GM10847 (cell line): ENCODE measurements at regions not wholly inside any gene's neighbourhood (a gene's known extent, or its start where the extent isn't known, plus 50 kb on each side); places are given as distances from the start of the nearest gene placed in this dataset.

Source experiments
- POLR2A ChIP-seq: IDR thresholded peaks from 2 replicates; pipeline ENCODE4 v1.6.1; 2011; ENCODE audit not compliant: insufficient read length; ENCODE audit errors: extremely low read depth

DNA sequence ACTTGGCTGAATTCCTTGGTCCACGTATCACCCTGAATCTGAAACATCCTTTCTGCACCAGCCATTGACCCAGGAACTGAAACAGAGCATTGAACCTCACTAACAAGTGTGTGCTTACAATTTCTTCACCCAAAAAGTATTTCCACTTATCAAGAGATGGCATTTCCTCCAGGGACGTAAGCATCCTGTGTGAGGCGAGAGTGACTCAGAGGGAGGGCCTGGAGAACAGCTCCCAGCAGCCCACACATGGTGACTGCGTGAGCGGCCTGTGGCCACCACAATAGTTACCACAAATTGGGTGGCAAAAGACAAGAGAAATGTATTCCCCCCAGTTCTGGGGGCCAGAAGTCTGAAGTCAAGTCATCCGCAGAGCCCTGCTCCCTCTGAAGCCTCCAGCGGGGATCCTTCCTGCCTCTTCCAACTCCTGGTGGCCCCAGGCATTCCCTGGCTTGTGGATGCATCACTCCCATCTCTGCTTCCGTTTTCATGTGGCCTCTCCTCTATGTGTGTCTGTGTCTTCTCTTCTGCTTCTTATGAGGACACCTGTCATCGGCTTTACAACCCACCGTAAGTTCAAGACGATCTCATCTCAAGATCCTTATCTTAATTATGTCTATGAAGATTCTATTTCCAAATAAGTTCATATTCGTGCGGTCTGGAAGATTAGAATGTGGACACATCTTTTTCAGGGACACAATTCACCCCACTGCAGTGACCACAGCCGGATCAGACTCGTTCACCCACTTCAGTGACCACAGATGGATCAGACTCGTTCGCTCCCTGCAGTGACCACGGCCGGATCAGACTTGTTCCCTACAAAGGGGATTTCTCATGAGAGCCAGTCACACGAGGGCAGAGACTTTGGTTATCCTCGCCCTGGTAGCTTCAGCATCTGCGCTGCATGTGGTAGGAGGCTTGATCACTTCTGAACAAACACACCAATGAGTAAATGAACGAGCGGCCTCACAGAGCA is 122.6 kb upstream of the FOXF1 start:
- TF ChIP-seq POLR2A = no peak

DNA sequence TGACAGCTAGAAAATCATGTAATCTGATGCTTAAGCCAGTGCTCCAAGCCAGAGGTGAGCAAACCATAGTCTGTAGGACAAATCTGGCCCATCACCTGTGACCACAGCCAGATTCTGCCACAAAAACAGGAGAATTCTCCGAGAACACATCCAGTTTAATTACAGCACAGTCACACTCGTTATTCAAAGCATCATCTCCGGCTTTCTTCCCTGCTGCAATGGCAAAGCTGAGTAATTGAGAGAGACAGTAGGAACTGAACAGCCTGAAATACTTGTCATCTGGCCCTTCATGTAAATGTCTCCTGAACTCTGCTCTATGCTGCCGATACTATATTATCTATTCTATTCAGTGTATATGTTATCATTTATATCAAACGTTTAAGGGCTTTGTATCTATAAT is 121.4 kb upstream of the FOXF1 start:
- TF ChIP-seq POLR2A = no peak

DNA sequence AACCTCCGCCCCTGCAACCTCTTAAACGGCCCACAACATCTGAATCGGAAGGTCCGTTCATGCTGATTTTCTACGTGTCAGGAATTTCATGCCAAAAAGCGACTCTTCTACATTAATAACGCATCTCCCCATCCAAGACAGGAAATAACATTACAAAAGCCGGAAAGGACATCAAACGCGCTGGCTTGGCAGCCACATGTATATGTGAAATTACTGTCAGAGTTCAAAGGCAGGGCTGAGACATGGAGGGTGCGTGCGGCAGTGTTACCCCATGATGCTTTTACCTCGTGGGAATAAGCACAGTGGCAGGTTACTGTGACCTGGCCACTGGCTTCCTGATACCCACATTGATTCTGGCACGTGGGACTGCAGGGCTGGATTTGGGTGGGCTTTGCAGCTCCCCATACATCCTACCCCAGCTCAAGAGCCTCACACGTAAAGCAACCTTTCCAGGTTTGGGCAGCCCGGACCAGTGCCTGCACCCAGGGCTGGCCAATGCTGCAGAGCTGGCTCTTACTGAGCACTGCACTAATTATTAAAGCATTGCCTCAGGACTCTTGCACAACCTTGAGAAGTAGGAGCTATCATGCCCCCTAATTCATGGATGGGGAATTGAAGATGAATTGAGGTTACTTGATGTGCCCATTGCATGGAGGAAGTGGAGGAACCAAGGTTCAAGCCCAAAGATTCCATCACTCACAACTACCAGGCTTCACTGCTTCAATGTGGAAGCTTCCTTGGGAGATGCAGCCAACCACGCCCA is 120.6 kb upstream of the FOXF1 start:
- TF ChIP-seq POLR2A = no peak

- no peak for TF ChIP-seq POLR2A
Measured at GRCh38 chr16:86390335-86390734, 120.0 kb upstream of the FOXF1 start.

DNA sequence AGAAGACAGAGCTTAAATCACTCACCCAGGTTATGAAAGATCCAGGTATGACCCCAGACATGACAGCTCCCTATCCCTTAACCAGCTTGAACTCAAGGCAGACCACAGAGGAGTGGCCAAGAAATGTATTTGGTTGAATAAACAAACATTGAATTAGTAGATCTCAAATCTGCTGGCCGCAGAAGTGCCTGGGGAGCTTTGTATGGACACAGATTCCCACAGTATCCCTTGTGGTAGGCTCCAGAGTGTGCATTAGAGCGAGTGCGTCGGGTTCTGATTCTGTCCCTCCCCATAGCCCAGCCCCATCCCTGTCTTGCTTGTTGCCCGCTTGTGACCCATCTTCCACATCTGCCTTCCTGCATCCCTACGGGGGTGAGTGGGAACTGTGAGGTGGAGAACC is 118.8 kb upstream of the FOXF1 start:
- no peak for TF ChIP-seq POLR2A

DNA sequence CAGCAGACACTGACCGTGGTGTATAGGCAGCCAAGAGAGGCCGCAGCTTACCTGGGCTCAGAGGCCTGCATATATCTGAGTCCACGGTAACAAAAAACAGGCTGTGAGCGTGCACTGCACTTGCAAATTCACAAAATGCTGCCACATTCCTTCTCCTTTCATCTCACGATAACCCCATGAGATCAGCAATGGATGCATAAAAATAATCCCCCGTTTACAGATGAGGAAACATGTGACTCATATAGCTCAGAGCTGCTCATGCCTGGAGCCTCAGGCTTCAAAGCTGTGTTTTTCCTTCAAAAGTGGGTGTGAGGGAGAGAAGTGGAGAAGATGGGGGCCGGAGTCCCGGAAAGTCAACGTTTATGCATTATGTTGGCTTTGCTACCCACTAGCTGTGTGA is 118.3 kb upstream of the FOXF1 start:
- TF ChIP-seq POLR2A = no peak

DNA sequence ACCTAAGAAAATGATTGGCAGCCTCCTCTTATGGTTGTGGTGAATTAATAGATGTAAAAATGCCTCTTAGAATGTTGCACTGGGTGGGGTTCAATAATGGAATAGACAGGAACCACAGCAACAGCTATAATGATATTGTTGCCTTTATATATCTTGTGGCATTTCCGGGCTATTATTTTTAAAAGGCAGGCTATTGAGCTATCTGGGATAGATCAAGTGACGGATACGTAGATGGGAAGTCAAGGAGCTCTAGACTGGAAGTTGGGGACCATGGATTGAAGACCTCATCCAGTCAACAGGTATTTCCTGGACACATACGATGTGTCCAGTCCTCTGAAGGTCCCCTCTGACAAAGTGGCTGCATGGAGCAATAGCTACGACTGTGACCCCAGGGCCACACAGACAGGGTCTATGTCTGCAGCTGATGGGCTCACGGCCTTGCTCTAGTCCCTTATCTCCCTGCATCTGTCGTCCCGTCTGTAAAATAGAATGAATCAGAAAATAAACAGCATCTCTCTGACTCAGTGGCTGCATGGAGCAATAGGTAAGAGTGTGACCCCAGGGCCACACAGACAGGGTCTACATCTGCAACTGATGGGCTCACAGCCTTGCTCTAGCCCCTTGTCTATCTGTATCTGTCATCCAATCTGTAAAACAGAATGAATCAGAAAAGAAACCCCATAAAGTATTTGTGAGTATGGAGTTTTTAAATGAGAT is 117.7 kb upstream of the FOXF1 start:
- no peak for TF ChIP-seq POLR2A

DNA sequence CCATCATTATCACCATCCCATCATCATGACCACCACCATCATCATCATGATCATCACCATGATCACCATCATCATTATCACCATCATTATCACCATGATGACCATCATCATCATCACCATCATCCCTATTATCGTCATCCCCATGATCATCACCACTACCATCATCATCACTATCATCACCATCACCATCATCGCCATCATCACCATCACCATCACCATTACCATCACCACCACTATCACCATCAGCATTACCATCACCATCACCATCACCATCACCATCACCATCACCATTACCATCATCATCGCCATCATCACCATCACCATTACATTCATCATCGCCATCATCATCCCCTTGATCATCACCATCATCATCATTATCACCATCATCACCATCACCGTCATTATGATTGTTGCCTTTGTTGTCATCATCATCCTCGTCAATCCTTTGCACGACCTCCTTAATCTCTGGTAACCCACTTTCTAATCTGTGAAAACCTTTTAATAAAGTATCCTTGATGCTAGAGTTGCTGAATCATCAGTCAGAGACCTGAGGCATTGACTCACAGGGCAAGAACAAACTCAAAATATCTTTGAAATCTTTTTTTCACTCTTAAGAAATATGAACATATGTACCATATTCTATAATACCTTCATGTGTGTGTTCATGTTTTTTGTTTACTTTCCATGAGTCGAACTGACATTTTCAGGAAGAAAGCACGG is 116.3 kb upstream of the FOXF1 start:
- no peak for TF ChIP-seq POLR2A

- TF ChIP-seq POLR2A = no peak
Measured at GRCh38 chr16:86395477-86395876, 114.8 kb upstream of the FOXF1 start.

DNA sequence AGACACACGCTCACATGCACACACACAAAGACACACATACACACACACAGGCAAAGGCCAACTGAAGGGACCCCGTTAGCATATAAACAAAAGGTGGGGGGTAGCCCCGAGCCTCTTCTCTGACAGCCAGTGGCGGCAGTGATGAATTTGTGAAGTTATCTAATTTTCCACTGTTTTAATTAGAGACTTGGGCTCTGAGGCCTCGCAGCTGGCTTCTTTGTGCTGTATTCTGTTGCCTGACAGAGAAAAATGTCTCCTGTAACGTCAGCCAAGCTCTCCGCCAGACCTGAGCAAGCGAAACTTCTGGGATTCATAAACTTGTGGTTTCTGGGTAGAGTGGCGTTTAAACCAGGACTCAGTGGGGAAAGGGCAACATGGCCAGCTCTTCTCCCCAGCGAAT is 113.9 kb upstream of the FOXF1 start:
- no peak for TF ChIP-seq POLR2A

DNA sequence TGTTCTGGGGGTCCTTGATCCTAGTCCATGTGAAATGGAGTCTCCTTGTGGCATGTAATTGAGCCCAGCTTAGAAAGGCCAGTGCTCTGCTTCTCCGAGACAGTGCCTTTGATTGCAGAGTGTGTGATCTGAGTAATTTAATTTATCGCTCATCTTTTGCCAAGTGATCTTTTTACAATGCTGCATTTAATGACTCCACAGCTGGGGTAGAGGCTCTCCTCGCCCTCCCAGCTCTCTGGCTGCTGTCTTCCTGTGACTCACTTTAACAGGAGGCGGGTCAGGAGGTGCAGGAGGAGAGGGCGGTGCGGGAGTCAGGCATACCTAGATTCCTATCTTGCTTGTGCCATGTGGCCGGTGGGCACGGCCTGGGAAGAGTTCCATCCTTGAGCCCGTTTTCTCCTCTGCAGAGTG is 113.4 kb upstream of the FOXF1 start:
- no peak for TF ChIP-seq POLR2A

GRCh38 chr16:86398201-86398600 is 112.1 kb upstream of the FOXF1 start:
- TF ChIP-seq POLR2A = no peak

- TF ChIP-seq POLR2A = no peak
Measured at GRCh38 chr16:86398622-86399021, 111.7 kb upstream of the FOXF1 start.

DNA sequence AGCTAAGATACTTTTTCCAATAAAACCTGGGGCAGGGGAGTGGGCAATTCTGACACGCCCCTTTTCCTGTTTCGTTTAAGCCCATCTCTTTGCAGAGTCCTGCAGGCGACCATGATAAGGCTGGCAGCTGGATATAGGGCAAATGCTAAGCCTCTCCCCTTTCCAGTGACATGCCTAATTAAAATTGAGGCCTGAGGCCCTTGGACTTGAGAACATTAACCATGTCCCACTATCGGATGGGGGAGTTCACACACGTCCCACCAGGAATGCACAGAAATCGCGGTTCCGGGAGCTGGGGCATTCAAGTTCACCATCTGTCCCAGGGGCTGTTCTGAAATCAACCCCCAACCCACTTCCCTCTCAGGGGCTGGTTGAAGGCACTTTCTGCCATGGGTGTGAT is 109.2 kb upstream of the FOXF1 start:
- TF ChIP-seq POLR2A = no peak

DNA sequence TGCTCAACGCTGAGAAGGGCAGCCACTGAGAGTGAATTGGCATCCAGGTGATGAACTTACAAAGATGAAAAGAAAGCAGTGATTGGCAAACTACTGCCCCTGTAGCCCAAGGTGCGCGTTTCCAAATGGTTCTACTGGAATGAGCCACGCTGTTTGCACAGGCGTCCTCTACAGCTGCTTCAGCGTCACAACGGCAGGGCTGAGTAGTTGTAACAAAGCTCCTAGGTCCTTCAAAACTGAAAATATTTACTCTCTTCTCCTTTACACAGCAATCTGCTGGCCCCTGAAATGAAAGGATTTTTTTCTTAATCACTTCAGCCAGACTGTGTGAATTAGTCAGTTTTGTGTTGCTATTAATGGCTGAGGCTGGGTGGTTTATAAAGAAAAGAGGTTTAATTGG is 107.2 kb upstream of the FOXF1 start:
- TF ChIP-seq POLR2A = no peak
